GM19023 (cell line): ENCODE measurements at regions not wholly inside any gene's neighbourhood (a gene's known extent, or its start where the extent isn't known, plus 50 kb on each side); places are given as distances from the start of the nearest gene placed in this dataset.

Source experiments
- ATAC-seq: cut with Tn5 transposase; IDR thresholded peaks from one replicate; pipeline ENCODE4 v1.9.1; 2021; ENCODE audit warnings: mild to moderate bottlenecking, moderate library complexity; ENCODE audit not compliant: unreplicated experiment

GRCh38 chr11:109735128-109735527 lies 313.1 kb downstream of the C11orf87 start:
- ATAC-seq: no peak

GRCh38 chr11:109739379-109739778 lies 317.4 kb downstream of the C11orf87 start:
- ATAC-seq: no peak

- ATAC-seq: no peak
These were observed 324.1 kb downstream of the C11orf87 start for GRCh38 chr11:109745996-109746625.

- no peak for ATAC-seq
These were observed 325.8 kb downstream of the C11orf87 start for GRCh38 chr11:109747839-109748238.

GRCh38 chr11:109749476-109749875 lies 327.5 kb downstream of the C11orf87 start:
- no peak for ATAC-seq

GRCh38 chr11:109750964-109751363 lies 329.0 kb downstream of the C11orf87 start:
- no peak for ATAC-seq

- no peak for ATAC-seq
These were observed 330.3 kb downstream of the C11orf87 start for GRCh38 chr11:109752212-109752825.

- no peak for ATAC-seq
These were observed 334.5 kb downstream of the C11orf87 start for GRCh38 chr11:109756521-109756920.

GRCh38 chr11:109756951-109757350 lies 335.0 kb downstream of the C11orf87 start:
- ATAC-seq: no peak

GRCh38 chr11:109762546-109762945 lies 330.6 kb upstream of the ZC3H12C start:
- no peak for ATAC-seq

- no peak for ATAC-seq
These were observed 327.4 kb upstream of the ZC3H12C start for GRCh38 chr11:109765709-109766311.

- no peak for ATAC-seq
These were observed 323.3 kb upstream of the ZC3H12C start for GRCh38 chr11:109769858-109770257.

GRCh38 chr11:109770323-109770722 lies 322.9 kb upstream of the ZC3H12C start:
- ATAC-seq: no peak

- no peak for ATAC-seq
These were observed 320.3 kb upstream of the ZC3H12C start for GRCh38 chr11:109772892-109773291.

GRCh38 chr11:109775686-109776085 lies 317.5 kb upstream of the ZC3H12C start:
- no peak for ATAC-seq

GRCh38 chr11:109783014-109783413 lies 310.2 kb upstream of the ZC3H12C start:
- no peak for ATAC-seq

- peak; percentile 91 for ATAC-seq
These were observed 309.4 kb upstream of the ZC3H12C start for GRCh38 chr11:109783840-109784239.

- ATAC-seq: no peak
These were observed 308.7 kb upstream of the ZC3H12C start for GRCh38 chr11:109784536-109784935.

- ATAC-seq: no peak
These were observed 308.0 kb upstream of the ZC3H12C start for GRCh38 chr11:109785198-109785597.

- no peak for ATAC-seq
These were observed 307.5 kb upstream of the ZC3H12C start for GRCh38 chr11:109785714-109786113.

- ATAC-seq: no peak
These were observed 304.2 kb upstream of the ZC3H12C start for GRCh38 chr11:109788948-109789490.

GRCh38 chr11:109789901-109790300 lies 303.3 kb upstream of the ZC3H12C start:
- no peak for ATAC-seq
